ENCODE measurements at regions not wholly inside any gene's neighbourhood (a gene's known extent, or its start where the extent isn't known, plus 50 kb on each side); places are given as distances from the start of the nearest gene placed in this dataset.

DNA sequence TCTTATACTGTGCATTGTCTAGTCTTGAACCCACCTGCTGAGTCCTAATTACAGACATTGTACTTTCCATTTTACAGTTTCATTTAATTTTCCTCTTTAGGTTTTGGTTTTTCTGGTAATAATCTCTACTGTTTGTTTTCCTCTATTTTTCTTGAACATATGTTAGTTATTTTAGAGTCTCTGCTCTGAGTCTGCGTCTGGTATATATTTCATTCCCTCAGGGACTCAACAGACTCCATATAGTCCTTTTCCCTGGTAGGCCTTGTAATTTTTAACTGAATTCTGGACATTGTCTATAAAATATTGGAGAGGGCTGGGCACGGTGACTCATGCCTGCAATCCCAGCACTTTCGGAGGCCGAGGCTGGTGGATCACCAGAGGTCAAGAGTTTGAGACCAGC is 121.8 kb upstream of the STOX2 start:
- Mint-ChIP-seq H3K27ac (no peak overlapping the region), H3K4me3 (no peak overlapping the region), H3K36me3 (ENCODE audit: low read depth) (no peaks in the 10 kb centered on the region), H3K27me3 (peaks cover 38% of the 10 kb centered on the region), H3K4me1 (ENCODE audit: low read depth) (no peaks in the 10 kb centered on the region), H3K9me3 (no peaks in the 10 kb centered on the region)
- Histone ChIP-seq H3K4me1 (ENCODE audit: insufficient read depth, low read length) (no peaks in the 10 kb centered on the region), H3K27me3 (ENCODE audit: control insufficient read depth in 1 of 2, insufficient read depth in 2 of 2, low read length in 2 of 2) (peaks cover 7 to 8% of the 10 kb centered on the region in 2 experiments), H3K36me3 (ENCODE audit: insufficient read depth, low read length) (no peaks in the 10 kb centered on the region), H3K9me3 (ENCODE audit: control insufficient read depth in 1 of 2, insufficient read depth in 1 of 2, low read length in 2 of 2) (no peaks in the 10 kb centered on the region), H3K27ac (ENCODE audit: low read depth in 1 of 2, low read length in 2 of 2) (no peak overlapping the region), H3K4me3 (ENCODE audit: low read length) (no peak overlapping the region)
- TF ChIP-seq, protein P1, sequence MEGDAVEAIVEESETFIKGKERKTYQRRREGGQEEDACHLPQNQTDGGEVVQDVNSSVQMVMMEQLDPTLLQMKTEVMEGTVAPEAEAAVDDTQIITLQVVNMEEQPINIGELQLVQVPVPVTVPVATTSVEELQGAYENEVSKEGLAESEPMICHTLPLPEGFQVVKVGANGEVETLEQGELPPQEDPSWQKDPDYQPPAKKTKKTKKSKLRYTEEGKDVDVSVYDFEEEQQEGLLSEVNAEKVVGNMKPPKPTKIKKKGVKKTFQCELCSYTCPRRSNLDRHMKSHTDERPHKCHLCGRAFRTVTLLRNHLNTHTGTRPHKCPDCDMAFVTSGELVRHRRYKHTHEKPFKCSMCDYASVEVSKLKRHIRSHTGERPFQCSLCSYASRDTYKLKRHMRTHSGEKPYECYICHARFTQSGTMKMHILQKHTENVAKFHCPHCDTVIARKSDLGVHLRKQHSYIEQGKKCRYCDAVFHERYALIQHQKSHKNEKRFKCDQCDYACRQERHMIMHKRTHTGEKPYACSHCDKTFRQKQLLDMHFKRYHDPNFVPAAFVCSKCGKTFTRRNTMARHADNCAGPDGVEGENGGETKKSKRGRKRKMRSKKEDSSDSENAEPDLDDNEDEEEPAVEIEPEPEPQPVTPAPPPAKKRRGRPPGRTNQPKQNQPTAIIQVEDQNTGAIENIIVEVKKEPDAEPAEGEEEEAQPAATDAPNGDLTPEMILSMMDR (IDR thresholded peaks at IDR 0.05) = no peak
- ChIA-PET CTCF (no interaction called here), POLR2A (no interaction called here)
- DNase-seq (no peak), ATAC-seq (ENCODE audit: poor library complexity) (no peak)
- intact Hi-C loops (cut with DNase I, micrococcal nuclease) = no loop called here

DNA sequence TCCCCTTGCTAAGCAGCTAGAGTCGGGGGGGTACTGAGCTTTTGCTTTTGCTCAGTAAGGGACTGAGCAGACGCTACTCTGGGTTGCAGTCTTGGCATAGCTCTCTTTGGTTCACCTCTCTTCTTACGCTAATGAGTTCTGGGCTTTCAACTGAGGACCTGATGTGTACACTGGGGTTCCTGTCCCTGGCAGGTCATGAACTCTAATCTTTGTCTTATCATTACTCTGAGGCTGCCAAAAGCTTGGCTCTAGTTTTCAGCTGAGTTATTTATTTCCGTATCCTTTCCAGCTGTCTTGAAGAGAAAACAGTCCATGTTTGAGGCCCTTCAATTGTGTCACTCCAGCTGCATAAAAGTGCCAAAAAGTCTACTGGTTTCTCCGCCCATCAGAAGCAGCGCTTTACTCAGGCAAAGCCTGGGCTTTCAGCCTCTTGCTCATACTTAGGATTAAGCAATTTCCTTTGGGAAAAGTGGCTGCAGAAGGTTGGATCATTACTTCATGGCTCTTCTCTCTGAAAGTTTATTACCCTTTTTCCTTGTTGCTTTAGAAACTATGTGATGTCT is 121.0 kb upstream of the STOX2 start:
- DNase-seq = no peak
- no peak overlapping the region for H3K27ac Mint-ChIP-seq
- CTCF ChIA-PET = no interaction called here
- TF ChIP-seq, protein P1 (IDR thresholded peaks at IDR 0.05) = no peak
- H3K27ac ChIP-seq (ENCODE audit: low read depth in 1 of 2, low read length in 2 of 2) = no peak overlapping the region
- H3K9me3 Mint-ChIP-seq = no peaks in the 10 kb centered on the region
- no peak overlapping the region for H3K4me3 Mint-ChIP-seq
- POLR2A ChIA-PET = no interaction called here
- H3K27me3 ChIP-seq (ENCODE audit: control insufficient read depth in 1 of 2, insufficient read depth in 2 of 2, low read length in 2 of 2) = peaks cover 7 to 8% of the 10 kb centered on the region in 2 experiments
- no peak for ATAC-seq (ENCODE audit: poor library complexity)
- H3K36me3 ChIP-seq (ENCODE audit: insufficient read depth, low read length) = no peaks in the 10 kb centered on the region
- H3K4me1 ChIP-seq (ENCODE audit: insufficient read depth, low read length) = no peaks in the 10 kb centered on the region
- no peak overlapping the region for H3K4me3 ChIP-seq (ENCODE audit: low read length)
- H3K9me3 ChIP-seq (ENCODE audit: control insufficient read depth in 1 of 2, insufficient read depth in 1 of 2, low read length in 2 of 2) = no peaks in the 10 kb centered on the region
- H3K4me1 Mint-ChIP-seq (ENCODE audit: low read depth) = no peaks in the 10 kb centered on the region
- peaks cover 38% of the 10 kb centered on the region for H3K27me3 Mint-ChIP-seq
- H3K36me3 Mint-ChIP-seq (ENCODE audit: low read depth) = no peaks in the 10 kb centered on the region
- intact Hi-C loops (cut with DNase I, micrococcal nuclease) = no loop called here

DNA sequence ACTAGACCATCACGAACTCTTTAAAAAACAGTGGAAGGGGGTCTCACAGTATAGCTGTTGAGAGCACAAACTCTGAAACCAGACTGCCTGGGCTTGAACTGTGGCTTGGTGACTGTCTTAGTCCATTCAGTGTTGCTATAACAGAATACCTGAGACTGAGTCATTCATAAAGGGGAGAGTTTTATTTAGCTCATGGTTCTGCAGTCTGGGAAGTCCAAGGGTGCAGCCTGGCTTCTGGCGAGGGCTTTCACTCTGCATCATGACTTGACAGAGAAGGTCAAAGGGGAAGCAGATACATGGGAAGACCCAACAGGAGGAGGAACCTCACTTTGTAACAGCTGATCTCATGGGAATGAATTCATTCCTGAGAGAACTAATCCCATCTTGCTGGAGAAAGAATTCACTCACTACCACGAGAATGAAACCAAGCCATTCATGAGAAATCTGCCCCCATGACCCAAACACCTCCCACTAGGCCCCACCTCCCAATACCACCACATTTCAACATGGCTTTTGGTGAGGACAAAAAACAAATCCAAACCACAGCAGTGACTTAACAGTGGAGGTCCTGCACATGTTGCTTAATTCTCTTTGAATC is 116.7 kb upstream of the STOX2 start:
- Histone ChIP-seq H3K9me3 (ENCODE audit: control insufficient read depth in 1 of 2, insufficient read depth in 1 of 2, low read length in 2 of 2) (peaks cover 0 to 11% of the 10 kb centered on the region in 2 experiments), H3K36me3 (ENCODE audit: insufficient read depth, low read length) (no peaks in the 10 kb centered on the region), H3K27ac (ENCODE audit: low read depth in 1 of 2, low read length in 2 of 2) (no peak overlapping the region), H3K4me1 (ENCODE audit: insufficient read depth, low read length) (no peaks in the 10 kb centered on the region), H3K27me3 (ENCODE audit: control insufficient read depth in 1 of 2, insufficient read depth in 2 of 2, low read length in 2 of 2) (peaks cover 11 to 12% of the 10 kb centered on the region in 2 experiments), H3K4me3 (ENCODE audit: low read length) (no peak overlapping the region)
- Mint-ChIP-seq H3K27me3 (peaks cover 50% of the 10 kb centered on the region), H3K4me3 (no peak overlapping the region), H3K27ac (no peak overlapping the region), H3K36me3 (ENCODE audit: low read depth) (no peaks in the 10 kb centered on the region), H3K9me3 (peaks cover 6% of the 10 kb centered on the region), H3K4me1 (ENCODE audit: low read depth) (no peaks in the 10 kb centered on the region)
- DNase-seq (no peak), ATAC-seq (ENCODE audit: poor library complexity) (no peak)
- POLR2A ChIA-PET = no interaction called here
- CTCF ChIA-PET = no interaction called here
- intact Hi-C loops (cut with DNase I, micrococcal nuclease) = no loop called here
- TF ChIP-seq, protein P1 (IDR thresholded peaks at IDR 0.05) = no peak

Measured in CD4-positive, alpha-beta T cell (primary cell).